GM19452 (cell line): ENCODE measurements at regions not wholly inside any gene's neighbourhood (a gene's known extent, or its start where the extent isn't known, plus 50 kb on each side); places are given as distances from the start of the nearest gene placed in this dataset.

Source experiments
- ATAC-seq: cut with Tn5 transposase; IDR thresholded peaks from one replicate; pipeline ENCODE4 v1.9.1; 2021; ENCODE audit not compliant: unreplicated experiment

- peak; percentile 58 for ATAC-seq
Measured at GRCh38 chr5:56692359-56693219, 122.8 kb upstream of the MAP3K1 start.

GRCh38 chr5:56688402-56688801 lies 126.9 kb upstream of the MAP3K1 start:
- ATAC-seq = no peak

GRCh38 chr5:56686337-56687195 lies 128.8 kb upstream of the MAP3K1 start:
- peak; percentile 74 for ATAC-seq

- ATAC-seq = peak; percentile 13
Measured at GRCh38 chr5:56685503-56686217, 129.7 kb upstream of the MAP3K1 start.

- ATAC-seq = no peak
Measured at GRCh38 chr5:56684159-56684558, 131.2 kb upstream of the MAP3K1 start.

- no peak for ATAC-seq
Measured at GRCh38 chr5:56683733-56684132, 131.6 kb upstream of the MAP3K1 start.

GRCh38 chr5:56683281-56683680 lies 132.1 kb upstream of the MAP3K1 start:
- no peak for ATAC-seq

- ATAC-seq = no peak
Measured at GRCh38 chr5:56681346-56681745, 134.0 kb upstream of the MAP3K1 start.

- no peak for ATAC-seq
Measured at GRCh38 chr5:56680731-56681130, 134.6 kb upstream of the MAP3K1 start.

- ATAC-seq = no peak
Measured at GRCh38 chr5:56677690-56678305, 137.6 kb upstream of the MAP3K1 start.

- no peak for ATAC-seq
Measured at GRCh38 chr5:56676091-56676768, 139.1 kb upstream of the MAP3K1 start.

GRCh38 chr5:56674441-56674840 lies 140.9 kb upstream of the MAP3K1 start:
- no peak for ATAC-seq

GRCh38 chr5:56673171-56673570 lies 142.2 kb upstream of the MAP3K1 start:
- ATAC-seq = no peak

GRCh38 chr5:56671571-56671970 lies 143.8 kb upstream of the MAP3K1 start:
- ATAC-seq = no peak

- no peak for ATAC-seq
Measured at GRCh38 chr5:56670916-56671315, 144.4 kb upstream of the MAP3K1 start.

GRCh38 chr5:56669534-56670483 lies 145.5 kb upstream of the MAP3K1 start:
- peak; percentile 98 for ATAC-seq

- no peak for ATAC-seq
Measured at GRCh38 chr5:56668996-56669395, 146.4 kb upstream of the MAP3K1 start.

GRCh38 chr5:56667692-56668091 lies 147.7 kb upstream of the MAP3K1 start:
- no peak for ATAC-seq

GRCh38 chr5:56666901-56667300 lies 148.4 kb upstream of the MAP3K1 start:
- no peak for ATAC-seq
